K562 (cell line): ENCODE measurements at regions not wholly inside any gene's neighbourhood (a gene's known extent, or its start where the extent isn't known, plus 50 kb on each side); places are given as distances from the start of the nearest gene placed in this dataset.

ENCODE experiments used
- ATAC-seq: fragments of 200-7000 bp; cut with Tn5 transposase; 3 replicates; pipeline ENCODE4 v1.9.1; 2020; ENCODE audit warnings: moderate library complexity
- BruUV-seq: library from RNA; stranded (reverse); fragments of 400-500 nt; replicated peaks from 2 replicates; lab custom pipeline; 2021; lab: Mats Ljungman, UMichigan
- CTCF ChIA-PET: fragments of 300-600 bp; formaldehyde crosslinking; extraction: SDS; loops from one replicate; lab custom pipeline; 2021; ENCODE audit warnings: low intra/inter-chr PET ratio; lab: Yijun Ruan, JAX
- POLR2A ChIA-PET: fragments of 300-600, 350-650 bp; sonication (Branson Sonifier 250); formaldehyde crosslinking; extraction: SDS; loops from one replicate; lab custom pipeline; 2021; ENCODE audit warnings: antibody characterized with exemption, inconsistent platforms; lab: Yijun Ruan, JAX
- DNase-seq, 4 experiments: peaks; one replicate each; pipeline versions ENCODE4 v3.0.0 to v3.0.0-alpha.2; 2011 to 2018; ENCODE audit warnings: low spot score in 3 of 4, mixed read lengths in 3 of 4; ENCODE audit errors: extremely low read depth in 1 of 4
- FAIRE-seq: peaks from 2 replicates; lab custom pipeline; 2011; peaks lifted over from hg19 to GRCh38; lab: Jason Lieb, UNC
- H2AFZ ChIP-seq: 2 replicates; pipeline ENCODE4 v1.6.0; 2011; ENCODE audit warnings: low read depth, low read length, control low read depth, inconsistent platforms
- H3K27ac ChIP-seq: fragments of 200-600 bp; 3 replicates; pipeline ENCODE4 v1.8.0; 2011; ENCODE audit warnings: low read depth, mild to moderate bottlenecking, control low read depth, inconsistent platforms, low read length, moderate library complexity, mixed read lengths; ENCODE audit errors: extremely low read depth
- H3K27me3 ChIP-seq, 2 experiments: fragments of 300-600 bp in 1 of 2; 2 replicates in 1 of 2; 3 replicates in 1 of 2; pipeline versions ENCODE4 v1.6.0 to v1.8.0; 2011; ENCODE audit warnings: inconsistent platforms in 2 of 2, low read length in 2 of 2, mild to moderate bottlenecking in 1 of 2, mixed read lengths in 1 of 2, moderate library complexity in 1 of 2; ENCODE audit not compliant: control insufficient read depth in 2 of 2, insufficient read depth in 2 of 2
- H3K36me3 ChIP-seq: fragments of 300-600 bp; 3 replicates; pipeline ENCODE4 v1.8.0; 2011; ENCODE audit warnings: mild to moderate bottlenecking, low read length, inconsistent platforms; ENCODE audit not compliant: control insufficient read depth, insufficient read depth
- H3K4me1 ChIP-seq, 2 experiments: fragments of 200-600 bp in 1 of 2; replicated peaks in 1 of 2; 2 replicates in 1 of 2; 3 replicates in 1 of 2; pipeline versions ENCODE4 v1.5.1 to v1.8.0; 2011; ENCODE audit warnings: inconsistent platforms in 2 of 2, low read length in 2 of 2, mild to moderate bottlenecking in 1 of 2, mixed read lengths in 1 of 2, moderate library complexity in 1 of 2; ENCODE audit not compliant: control insufficient read depth in 2 of 2, insufficient read depth in 2 of 2
- H3K4me2 ChIP-seq: 2 replicates; pipeline ENCODE4 v1.6.1; 2011; ENCODE audit warnings: low read length, control low read depth, inconsistent platforms, mixed read lengths; ENCODE audit not compliant: insufficient read depth
- H3K4me3 ChIP-seq: fragments of 200-600 bp; sonication (generic), shearing (Covaris generic); 2 replicates; pipeline ENCODE4 v1.5.1; 2016; ENCODE audit warnings: control low read depth, inconsistent platforms
- H3K79me2 ChIP-seq: fragments of 200-600 bp; 3 replicates; pipeline ENCODE4 v1.8.0; 2011; ENCODE audit warnings: low read length, inconsistent platforms; ENCODE audit not compliant: control insufficient read depth, insufficient read depth
- H3K9ac ChIP-seq, 2 experiments: 2 replicates each; pipeline versions ENCODE4 v1.6.0 to v1.6.1; 2011; ENCODE audit warnings: low read depth in 2 of 2, low read length in 2 of 2, control low read depth in 1 of 2, inconsistent platforms in 1 of 2, mild to moderate bottlenecking in 1 of 2, mixed read lengths in 1 of 2; ENCODE audit not compliant: insufficient read depth in 1 of 2
- H3K9me1 ChIP-seq: one replicate; pipeline ENCODE4 v1.6.0; 2011; ENCODE audit warnings: inconsistent platforms, mild to moderate bottlenecking, low read length, moderate library complexity; ENCODE audit not compliant: control insufficient read depth, insufficient read depth
- H3K9me3 ChIP-seq: replicated peaks from 2 replicates; pipeline ENCODE4 v1.5.1; 2011; ENCODE audit warnings: low read depth, low read length, inconsistent platforms; ENCODE audit not compliant: control insufficient read depth, insufficient read depth
- H4K20me1 ChIP-seq: replicated peaks from 2 replicates; pipeline ENCODE4 v1.6.1; 2011; ENCODE audit warnings: low read length, inconsistent platforms, mixed read lengths; ENCODE audit not compliant: control insufficient read depth, insufficient read depth
- AFF4 ChIP-seq: sonication (generic); formaldehyde crosslinking; IDR thresholded peaks from 2 replicates; pipeline ENCODE4 v1.8.0; 2023; ENCODE audit warnings: mild to moderate bottlenecking, missing genetic modification reagents
- DACH1 ChIP-seq: fragments of 450-650 bp; IDR thresholded peaks from 2 replicates; pipeline ENCODE4 v1.6.1; 2018; ENCODE audit not compliant: partially characterized antibody
- HBP1 ChIP-seq: fragments of 450-650 bp; formaldehyde crosslinking; IDR thresholded peaks from 2 replicates; pipeline ENCODE4 v1.4.0; 2022; ENCODE audit warnings: missing genetic modification characterization
- MAZ ChIP-seq, 2 experiments: fragments of 450-650 bp in 1 of 2; sonication (generic) in 1 of 2; formaldehyde crosslinking; IDR thresholded peaks in 1 of 2; conservative IDR thresholded peaks in 1 of 2; 2 replicates each; pipeline versions ENCODE4 v1.4.0 to v1.5.0; 2020; ENCODE audit warnings: mild to moderate bottlenecking in 1 of 2, missing genetic modification reagents in 1 of 2
- PML ChIP-seq: IDR thresholded peaks from 2 replicates; pipeline ENCODE4 v1.6.1; 2012; ENCODE audit warnings: low read length, inconsistent platforms
- WGBS: fragments of 100-300 bp; shearing (Covaris generic); methylation state at CpG from one replicate; pipeline ENCODE4 v1.1.6; 2016; ENCODE audit warnings: low coverage, mixed read lengths; ENCODE audit not compliant: insufficient coverage; ENCODE audit errors: missing lambda C conversion rate; 5-methylcytosine and 5-hydroxymethylcytosine counted together
- in situ Hi-C: fragments of 300-500 bp; cut with MboI; formaldehyde crosslinking; loops from 4 replicates; pipeline ENCODE4 v1.15.0; 2018; ENCODE audit warnings: inconsistent platforms, mixed read lengths
- intact Hi-C: fragments of 100-400 bp; cut with micrococcal nuclease; formaldehyde crosslinking; loops from 2 replicates; pipeline ENCODE4 v1.14.2; 2022
- TF ChIP-seq, protein P1 (sequence below): sonication (generic); formaldehyde crosslinking; IDR thresholded peaks from 2 replicates; pipeline ENCODE4 v1.8.0; 2022; ENCODE audit warnings: missing genetic modification reagents, mild to moderate bottlenecking, borderline replicate concordance
- TF ChIP-seq, protein P2 (sequence below): fragments of 450-650 bp; formaldehyde crosslinking; IDR thresholded peaks from 2 replicates; pipeline ENCODE4 v1.4.0; 2020; ENCODE audit warnings: mild to moderate bottlenecking, moderate library complexity
- TF ChIP-seq, protein P3 (sequence below): fragments of 450-650 bp; IDR thresholded peaks from 2 replicates; pipeline ENCODE4 v1.7.0; 2016; ENCODE audit warnings: borderline replicate concordance

DNA sequence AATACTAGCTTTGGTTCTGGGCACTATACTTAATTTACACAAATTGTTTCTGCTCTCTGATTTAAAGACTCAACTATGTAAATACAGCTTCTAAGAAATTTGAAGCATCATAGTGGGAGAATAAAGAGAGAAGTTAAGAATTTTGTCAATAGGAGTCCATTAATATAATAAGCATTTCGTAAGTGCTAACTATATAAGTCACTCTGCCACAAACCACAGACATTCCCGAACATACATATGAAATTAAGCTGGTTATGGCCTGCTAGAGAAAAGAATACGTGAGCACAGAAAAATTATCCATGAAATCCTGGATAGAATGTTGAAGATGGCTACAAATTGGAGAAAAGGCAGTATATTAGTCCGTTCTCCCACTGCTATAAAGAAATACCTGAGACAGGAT, 526.2 kb downstream of the MRPL39 start:
- intact Hi-C loops = no loop called here
- Histone ChIP-seq H3K9ac (no peak overlapping the region), H3K79me2 (no peaks in the 10 kb centered on the region), H3K4me1 (no peaks in the 10 kb centered on the region), H3K9me1 (no peaks in the 10 kb centered on the region), H3K27ac (no peak overlapping the region), H3K4me2 (no peak overlapping the region), H3K9me3 (no peaks in the 10 kb centered on the region; the same call in 1 of the 2 replicates), H4K20me1 (no peaks in the 10 kb centered on the region), H2AFZ (no peak overlapping the region), H3K4me3 (no peak overlapping the region), H3K27me3 (no peaks in the 10 kb centered on the region), H3K36me3 (no peaks in the 10 kb centered on the region)
- in situ Hi-C loops = no loop called here
- ATAC-seq = no peak
- BruUV-seq = no TSS peak
- POLR2A ChIA-PET = no interaction called here
- no peak for DNase-seq
- CTCF ChIA-PET = no interaction called here
- no peak for FAIRE-seq
- 0% methylated on average over 4 of the region's 4 CpGs for WGBS
- TF ChIP-seq, protein P1, sequence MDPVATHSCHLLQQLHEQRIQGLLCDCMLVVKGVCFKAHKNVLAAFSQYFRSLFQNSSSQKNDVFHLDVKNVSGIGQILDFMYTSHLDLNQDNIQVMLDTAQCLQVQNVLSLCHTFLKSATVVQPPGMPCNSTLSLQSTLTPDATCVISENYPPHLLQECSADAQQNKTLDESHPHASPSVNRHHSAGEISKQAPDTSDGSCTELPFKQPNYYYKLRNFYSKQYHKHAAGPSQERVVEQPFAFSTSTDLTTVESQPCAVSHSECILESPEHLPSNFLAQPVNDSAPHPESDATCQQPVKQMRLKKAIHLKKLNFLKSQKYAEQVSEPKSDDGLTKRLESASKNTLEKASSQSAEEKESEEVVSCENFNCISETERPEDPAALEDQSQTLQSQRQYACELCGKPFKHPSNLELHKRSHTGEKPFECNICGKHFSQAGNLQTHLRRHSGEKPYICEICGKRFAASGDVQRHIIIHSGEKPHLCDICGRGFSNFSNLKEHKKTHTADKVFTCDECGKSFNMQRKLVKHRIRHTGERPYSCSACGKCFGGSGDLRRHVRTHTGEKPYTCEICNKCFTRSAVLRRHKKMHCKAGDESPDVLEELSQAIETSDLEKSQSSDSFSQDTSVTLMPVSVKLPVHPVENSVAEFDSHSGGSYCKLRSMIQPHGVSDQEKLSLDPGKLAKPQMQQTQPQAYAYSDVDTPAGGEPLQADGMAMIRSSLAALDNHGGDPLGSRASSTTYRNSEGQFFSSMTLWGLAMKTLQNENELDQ (CRISPR knock-in tag) = no peak
- TF ChIP-seq MAZ (CRISPR knock-in tag; conservative IDR thresholded peaks at IDR 0.05 in 1 of 2, IDR thresholded peaks at IDR 0.05 in 1 of 2) (no peak), HBP1 (CRISPR knock-in tag) (no peak), DACH1 (no peak), AFF4 (no peak), PML (no peak)
- TF ChIP-seq, protein P2, sequence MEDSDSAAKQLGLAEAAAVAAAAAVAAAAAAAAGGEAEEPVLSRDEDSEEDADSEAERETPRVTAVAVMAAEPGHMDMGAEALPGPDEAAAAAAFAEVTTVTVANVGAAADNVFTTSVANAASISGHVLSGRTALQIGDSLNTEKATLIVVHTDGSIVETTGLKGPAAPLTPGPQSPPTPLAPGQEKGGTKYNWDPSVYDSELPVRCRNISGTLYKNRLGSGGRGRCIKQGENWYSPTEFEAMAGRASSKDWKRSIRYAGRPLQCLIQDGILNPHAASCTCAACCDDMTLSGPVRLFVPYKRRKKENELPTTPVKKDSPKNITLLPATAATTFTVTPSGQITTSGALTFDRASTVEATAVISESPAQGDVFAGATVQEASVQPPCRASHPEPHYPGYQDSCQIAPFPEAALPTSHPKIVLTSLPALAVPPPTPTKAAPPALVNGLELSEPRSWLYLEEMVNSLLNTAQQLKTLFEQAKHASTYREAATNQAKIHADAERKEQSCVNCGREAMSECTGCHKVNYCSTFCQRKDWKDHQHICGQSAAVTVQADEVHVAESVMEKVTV (CRISPR knock-in tag) = no peak
- TF ChIP-seq, protein P3, sequence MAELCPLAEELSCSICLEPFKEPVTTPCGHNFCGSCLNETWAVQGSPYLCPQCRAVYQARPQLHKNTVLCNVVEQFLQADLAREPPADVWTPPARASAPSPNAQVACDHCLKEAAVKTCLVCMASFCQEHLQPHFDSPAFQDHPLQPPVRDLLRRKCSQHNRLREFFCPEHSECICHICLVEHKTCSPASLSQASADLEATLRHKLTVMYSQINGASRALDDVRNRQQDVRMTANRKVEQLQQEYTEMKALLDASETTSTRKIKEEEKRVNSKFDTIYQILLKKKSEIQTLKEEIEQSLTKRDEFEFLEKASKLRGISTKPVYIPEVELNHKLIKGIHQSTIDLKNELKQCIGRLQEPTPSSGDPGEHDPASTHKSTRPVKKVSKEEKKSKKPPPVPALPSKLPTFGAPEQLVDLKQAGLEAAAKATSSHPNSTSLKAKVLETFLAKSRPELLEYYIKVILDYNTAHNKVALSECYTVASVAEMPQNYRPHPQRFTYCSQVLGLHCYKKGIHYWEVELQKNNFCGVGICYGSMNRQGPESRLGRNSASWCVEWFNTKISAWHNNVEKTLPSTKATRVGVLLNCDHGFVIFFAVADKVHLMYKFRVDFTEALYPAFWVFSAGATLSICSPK = no peak
